ENCODE measurements at regions not wholly inside any gene's neighbourhood (a gene's known extent, or its start where the extent isn't known, plus 50 kb on each side); places are given as distances from the start of the nearest gene placed in this dataset.

GRCh38 chr12:124720004-124720680 is 143.5 kb downstream of the SCARB1 start:
- H3K4me3 ChIP-seq (ENCODE audit: low read length), result no peak overlapping the region
- TF ChIP-seq, protein P1, sequence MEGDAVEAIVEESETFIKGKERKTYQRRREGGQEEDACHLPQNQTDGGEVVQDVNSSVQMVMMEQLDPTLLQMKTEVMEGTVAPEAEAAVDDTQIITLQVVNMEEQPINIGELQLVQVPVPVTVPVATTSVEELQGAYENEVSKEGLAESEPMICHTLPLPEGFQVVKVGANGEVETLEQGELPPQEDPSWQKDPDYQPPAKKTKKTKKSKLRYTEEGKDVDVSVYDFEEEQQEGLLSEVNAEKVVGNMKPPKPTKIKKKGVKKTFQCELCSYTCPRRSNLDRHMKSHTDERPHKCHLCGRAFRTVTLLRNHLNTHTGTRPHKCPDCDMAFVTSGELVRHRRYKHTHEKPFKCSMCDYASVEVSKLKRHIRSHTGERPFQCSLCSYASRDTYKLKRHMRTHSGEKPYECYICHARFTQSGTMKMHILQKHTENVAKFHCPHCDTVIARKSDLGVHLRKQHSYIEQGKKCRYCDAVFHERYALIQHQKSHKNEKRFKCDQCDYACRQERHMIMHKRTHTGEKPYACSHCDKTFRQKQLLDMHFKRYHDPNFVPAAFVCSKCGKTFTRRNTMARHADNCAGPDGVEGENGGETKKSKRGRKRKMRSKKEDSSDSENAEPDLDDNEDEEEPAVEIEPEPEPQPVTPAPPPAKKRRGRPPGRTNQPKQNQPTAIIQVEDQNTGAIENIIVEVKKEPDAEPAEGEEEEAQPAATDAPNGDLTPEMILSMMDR (IDR thresholded peaks at IDR 0.05; ENCODE audit: insufficient read depth, low read depth, low read length, missing control alignments), result peak; percentile 63
- peak; percentile 83 for DNase-seq (ENCODE audit: low read depth)

- no peak for DNase-seq (ENCODE audit: low read depth)
- H3K4me3 ChIP-seq (ENCODE audit: low read length), result no peak overlapping the region
- TF ChIP-seq, protein P1 (IDR thresholded peaks at IDR 0.05; ENCODE audit: insufficient read depth, low read depth, low read length, missing control alignments), result no peak
These were observed 144.4 kb downstream of the SCARB1 start for GRCh38 chr12:124719231-124719630.

GRCh38 chr12:124718458-124718857 is 145.2 kb downstream of the SCARB1 start:
- DNase-seq (ENCODE audit: low read depth), result no peak
- no peak overlapping the region for H3K4me3 ChIP-seq (ENCODE audit: low read length)
- TF ChIP-seq, protein P1 (IDR thresholded peaks at IDR 0.05; ENCODE audit: insufficient read depth, low read depth, low read length, missing control alignments), result no peak

DNA sequence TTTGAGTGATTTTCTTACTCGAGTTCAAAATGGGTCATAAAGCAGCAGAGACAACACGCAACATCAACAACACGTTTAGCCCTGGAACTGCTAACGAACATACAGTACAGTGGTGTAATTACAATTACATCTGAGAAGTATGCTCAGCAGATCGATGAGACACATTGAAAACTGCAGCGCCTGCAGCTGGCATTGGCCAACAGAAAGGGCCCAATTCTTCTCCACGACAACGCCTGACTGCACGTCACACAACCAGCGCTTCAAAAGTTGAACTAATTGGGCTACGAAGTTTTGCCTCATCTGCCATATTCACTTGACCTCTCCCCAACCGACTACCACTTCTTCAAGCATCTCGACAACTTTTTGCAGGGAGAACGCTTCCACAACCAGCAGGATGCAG is 145.6 kb downstream of the SCARB1 start:
- TF ChIP-seq, protein P1 (IDR thresholded peaks at IDR 0.05; ENCODE audit: insufficient read depth, low read depth, low read length, missing control alignments), result no peak
- H3K4me3 ChIP-seq (ENCODE audit: low read length), result no peak overlapping the region
- no peak for DNase-seq (ENCODE audit: low read depth)

GRCh38 chr12:124717318-124717717 is 146.3 kb downstream of the SCARB1 start:
- TF ChIP-seq, protein P1 (IDR thresholded peaks at IDR 0.05; ENCODE audit: insufficient read depth, low read depth, low read length, missing control alignments), result no peak
- no peak for DNase-seq (ENCODE audit: low read depth)

DNA sequence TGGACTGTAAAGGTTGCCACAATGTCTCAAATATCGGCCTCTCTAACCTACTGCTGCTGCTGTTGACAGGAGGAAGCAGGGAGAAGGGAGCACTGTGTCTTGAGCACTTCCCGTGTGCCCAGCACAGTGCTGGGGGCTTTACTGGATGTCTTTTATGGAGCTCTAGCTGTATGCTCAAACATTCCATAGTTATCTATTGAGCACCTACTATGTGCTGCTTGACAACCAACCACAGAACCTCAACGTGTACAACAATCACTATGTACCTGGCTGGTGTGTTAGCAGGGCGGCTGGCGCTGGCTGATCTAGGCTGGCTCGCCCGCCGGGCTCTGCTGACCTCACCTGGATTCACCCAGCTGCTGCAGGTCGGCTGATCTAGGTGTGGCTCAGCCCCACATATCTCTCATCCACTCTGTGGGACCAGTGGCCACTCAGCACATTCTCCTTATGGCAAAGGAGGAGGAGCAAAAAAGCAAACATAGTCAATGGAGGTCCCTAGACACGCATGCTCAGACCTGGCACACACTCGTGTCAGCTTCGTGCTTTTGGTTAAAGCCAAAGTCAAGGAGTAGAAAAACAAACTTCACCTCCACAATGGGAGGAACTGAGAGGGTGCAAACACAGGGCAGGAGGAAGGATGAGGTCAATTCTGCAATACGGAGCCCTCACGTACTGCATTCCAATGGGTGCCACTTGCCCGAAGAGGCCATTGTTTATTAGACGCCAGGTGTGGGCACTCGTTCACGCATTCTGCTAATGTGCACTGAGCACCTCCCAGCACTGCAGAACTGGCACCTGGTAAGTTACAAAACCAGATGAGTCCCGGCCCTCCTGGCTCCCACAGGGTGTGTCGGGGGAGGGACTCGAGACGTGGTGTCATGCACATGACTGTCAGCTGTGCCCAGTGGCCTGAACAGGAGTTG is 147.2 kb downstream of the SCARB1 start:
- no peak for DNase-seq (ENCODE audit: low read depth)
- TF ChIP-seq, protein P1 (IDR thresholded peaks at IDR 0.05; ENCODE audit: insufficient read depth, low read depth, low read length, missing control alignments), result peak; percentile 1
- H3K4me3 ChIP-seq (ENCODE audit: low read length), result no peak overlapping the region

More at GRCh38 chr12:124717318-124717717, 146.3 kb downstream of the SCARB1 start:
- no peak overlapping the region for H3K4me3 ChIP-seq (ENCODE audit: low read length)

Data from epithelial cell of esophagus (primary cell).